NCI-H1048 (cell line): ENCODE measurements at regions not wholly inside any gene's neighbourhood (a gene's known extent, or its start where the extent isn't known, plus 50 kb on each side); places are given as distances from the start of the nearest gene placed in this dataset.
"Not testable (repeated sequence)": the region's sequence is repeated elsewhere in the genome, so short reads cannot be mapped to it uniquely, and the experiment has no call there.

ENCODE experiments used
- DNase-seq: peaks from one replicate; lab custom pipeline; 2025; lab: John Stamatoyannopoulos, UW

- no peak for DNase-seq
Observed at GRCh38 chr3:33919312-33920120, 121.1 kb downstream of the PDCD6IP start.

- no peak for DNase-seq
Observed at GRCh38 chr3:33920511-33920910, 122.1 kb downstream of the PDCD6IP start.

DNA sequence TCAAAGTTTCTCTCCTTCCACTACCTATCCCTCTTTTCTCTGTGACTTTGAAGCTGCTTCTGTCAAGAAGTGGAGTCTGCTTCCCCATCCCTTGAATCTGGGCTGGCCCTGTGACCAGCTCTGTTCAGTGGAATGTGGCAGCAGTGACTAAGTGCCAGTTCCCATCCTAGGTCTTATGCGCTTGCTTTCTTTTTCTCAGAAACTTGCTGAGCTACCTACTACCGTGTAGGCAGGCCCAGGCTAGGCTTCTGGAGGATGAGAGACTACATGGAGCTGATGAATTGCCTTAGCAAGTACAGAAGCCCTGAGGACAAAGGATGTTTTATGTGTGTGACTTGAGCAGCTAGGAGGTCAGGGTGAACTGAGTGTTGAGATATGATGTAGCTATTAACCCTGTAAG, 123.2 kb downstream of the PDCD6IP start:
- DNase-seq: no peak

DNA sequence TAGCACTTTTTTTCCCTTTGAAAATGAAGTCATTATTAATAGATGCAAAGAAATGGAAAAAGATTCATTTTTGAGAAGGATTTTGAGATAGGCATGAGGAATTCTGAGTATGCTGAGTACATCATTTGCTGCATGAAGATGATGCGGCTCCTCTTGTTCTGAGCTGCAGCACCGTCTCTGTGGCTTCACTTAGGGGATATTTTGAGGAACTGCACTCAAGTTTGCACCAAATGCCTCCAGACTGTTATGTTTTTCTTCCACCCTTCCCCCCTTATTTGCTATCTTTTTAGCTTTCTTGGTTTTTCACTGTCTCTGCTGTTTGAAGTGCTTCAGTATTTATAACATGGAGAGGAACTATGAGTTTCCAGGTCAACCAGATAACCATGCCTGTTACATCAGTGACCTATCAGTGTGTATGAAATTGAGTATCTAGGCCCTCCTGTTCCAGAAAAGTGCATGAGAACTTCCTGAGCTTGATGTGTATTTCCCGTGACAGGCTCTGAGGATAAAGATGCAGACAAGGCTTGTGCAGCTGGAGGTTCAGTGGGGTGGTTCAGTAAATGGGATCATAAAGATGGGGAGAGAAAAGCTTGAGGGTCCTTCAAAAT, 128.7 kb downstream of the PDCD6IP start:
- no peak for DNase-seq

DNA sequence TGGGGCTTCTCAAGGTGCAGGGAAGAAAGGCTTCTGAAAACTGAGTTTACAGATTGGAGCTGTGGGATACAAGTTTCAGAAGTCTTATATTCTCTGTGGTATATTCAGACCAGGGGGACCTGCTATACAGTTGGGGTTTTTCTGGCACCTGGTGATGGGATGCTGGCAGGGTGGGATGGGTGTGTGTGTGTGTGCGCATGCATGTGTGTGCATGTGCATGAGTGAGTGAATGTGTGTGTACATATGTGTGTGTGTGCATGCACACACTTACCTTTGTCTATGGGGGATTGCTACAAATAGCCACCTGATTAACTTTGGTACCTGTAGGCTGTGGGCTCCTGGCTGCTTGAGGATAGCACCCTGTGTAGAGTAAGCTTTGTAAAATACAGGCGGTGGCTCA, 131.4 kb downstream of the PDCD6IP start:
- DNase-seq: no peak

DNA sequence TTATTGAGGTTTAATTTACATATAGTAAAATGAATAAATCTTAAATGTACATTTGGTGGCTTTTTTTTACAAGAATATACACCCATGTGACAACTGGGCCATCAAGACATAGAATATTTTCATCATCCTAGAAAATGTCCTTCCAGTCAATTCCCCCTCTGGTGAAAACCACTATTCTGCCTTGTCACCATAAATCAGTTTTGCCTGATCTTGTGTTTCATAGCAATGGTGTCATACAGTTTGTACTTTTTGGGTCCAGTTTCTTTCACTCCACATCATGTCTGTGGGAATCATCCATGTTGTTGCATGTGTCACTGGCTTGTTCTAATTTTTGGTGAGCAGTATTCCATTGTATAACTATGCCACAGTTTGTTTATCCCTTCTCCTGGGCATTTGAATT, 133.1 kb downstream of the PDCD6IP start:
- no peak for DNase-seq

DNA sequence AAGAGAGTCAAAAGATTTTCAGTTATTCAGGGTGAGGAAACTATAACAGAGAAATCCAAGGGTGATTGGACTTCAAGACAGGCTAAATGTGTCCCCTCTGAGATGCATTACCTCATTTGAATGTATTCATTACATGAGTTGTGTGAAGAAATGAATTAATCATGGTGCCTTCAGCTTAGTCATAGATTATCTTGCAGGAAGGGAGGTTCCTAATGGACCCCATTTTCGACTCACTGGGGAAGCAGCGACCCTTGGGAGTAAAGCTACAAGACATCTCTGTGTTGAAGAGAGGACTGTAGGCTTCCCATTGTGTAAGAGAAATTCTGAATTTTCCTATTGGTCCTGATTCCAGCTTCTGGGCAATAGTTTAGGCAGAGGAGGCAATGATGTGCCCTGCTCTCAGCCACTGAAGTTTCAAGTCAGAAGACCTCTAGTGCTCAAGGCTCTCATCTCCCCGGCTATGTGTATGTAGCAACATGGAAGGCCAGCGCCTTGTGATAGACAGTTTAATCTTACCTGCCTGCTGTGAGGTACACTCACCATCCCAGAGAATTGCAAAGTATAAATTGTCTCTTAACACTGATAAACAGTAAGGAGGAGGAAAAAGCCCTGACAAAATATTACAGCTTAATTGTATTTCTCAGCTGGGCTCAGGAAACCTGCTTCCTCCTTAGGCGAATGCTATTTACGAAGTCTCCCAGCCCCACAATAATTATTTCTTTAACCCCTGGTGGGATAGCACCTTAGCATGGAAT, 133.8 kb downstream of the PDCD6IP start:
- no peak for DNase-seq

DNA sequence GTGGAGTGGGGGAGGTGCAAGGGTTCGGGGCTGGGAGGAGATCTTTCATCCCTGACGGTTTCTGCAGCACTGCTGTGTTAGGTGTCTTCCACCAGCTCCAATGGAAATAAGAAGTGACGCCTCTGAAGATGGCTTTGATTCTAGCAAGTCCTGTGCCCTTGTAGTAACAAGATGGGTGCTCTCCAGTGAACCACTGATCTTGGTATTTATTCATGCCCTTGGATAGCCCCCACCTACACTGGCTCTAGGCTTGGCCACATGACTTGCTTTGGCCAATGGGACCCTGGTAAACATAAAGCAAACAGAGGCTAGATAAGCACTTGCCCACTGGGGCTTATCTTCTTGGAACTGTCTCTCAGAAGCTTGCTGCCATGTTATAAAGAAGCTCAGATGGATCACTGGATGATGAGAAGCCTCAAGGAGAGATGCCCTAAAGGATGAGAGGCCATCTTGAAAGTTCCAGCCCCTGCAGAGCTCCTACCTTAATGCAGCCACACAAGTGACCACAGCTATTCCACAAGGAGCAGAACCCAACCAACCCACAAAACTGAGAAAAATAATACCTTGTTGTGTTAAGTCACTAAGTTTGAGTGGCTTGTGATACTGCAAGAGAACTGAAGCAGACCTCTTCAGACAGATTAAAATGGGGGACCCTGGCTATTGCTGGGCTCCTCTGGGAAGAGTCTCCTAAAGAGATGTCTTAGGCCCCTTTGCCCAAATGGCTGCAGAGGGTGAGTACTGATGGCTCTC, 137.9 kb downstream of the PDCD6IP start:
- DNase-seq: no peak

DNA sequence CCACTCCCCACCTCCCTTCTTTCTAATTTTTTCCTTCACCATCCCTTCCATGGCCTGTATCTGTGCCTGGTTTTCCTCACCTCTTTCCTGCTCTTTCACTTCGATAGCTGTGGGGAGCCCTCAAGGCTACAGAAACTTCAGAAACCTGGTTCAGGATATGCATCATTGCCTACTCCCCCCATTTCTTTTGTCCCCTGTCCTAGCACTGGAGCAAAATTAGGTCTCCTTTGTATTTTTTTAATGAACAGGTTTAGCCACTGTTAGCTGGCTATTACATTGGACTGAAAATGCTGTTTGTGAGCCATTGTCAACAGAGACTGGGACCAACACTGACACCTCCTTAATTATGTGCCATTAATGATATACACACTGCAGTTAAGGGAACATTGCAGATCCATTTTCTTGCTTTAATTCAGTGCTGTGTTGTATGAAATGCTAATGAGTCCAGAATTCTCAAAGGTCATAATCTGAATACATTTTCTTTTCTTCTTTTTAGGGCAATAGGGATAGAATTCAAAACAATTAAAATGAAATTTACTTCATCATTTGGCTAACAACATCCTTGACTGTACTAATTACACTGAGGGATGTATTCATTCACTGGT, 138.6 kb downstream of the PDCD6IP start:
- DNase-seq: no peak

GRCh38 chr3:33937628-33938027, 139.2 kb downstream of the PDCD6IP start:
- DNase-seq: no peak

DNA sequence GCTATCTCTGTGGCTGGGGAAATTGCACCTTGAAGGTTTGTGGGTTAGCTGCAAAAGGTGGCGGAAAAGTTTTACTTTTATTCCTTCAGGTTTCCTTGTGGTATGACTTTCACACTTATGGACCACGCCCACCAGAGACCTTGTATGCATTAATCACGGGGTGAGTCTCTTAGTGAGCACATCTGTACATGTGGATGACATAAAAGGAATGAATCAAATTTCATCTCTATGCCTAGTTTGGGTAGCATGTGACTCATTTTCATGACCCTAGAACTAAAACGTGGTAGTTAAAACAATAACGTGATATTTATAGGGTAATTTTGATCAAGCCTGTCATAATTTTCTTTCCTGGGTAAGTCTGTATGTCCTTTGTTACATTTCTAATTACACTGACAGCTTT, 141.7 kb downstream of the PDCD6IP start:
- no peak for DNase-seq

GRCh38 chr3:33940736-33941135, 142.3 kb downstream of the PDCD6IP start:
- no peak for DNase-seq

- no peak for DNase-seq
Observed at GRCh38 chr3:33941804-33942203, 143.4 kb downstream of the PDCD6IP start.

GRCh38 chr3:33942483-33943150, 144.2 kb downstream of the PDCD6IP start:
- DNase-seq: no peak

DNA sequence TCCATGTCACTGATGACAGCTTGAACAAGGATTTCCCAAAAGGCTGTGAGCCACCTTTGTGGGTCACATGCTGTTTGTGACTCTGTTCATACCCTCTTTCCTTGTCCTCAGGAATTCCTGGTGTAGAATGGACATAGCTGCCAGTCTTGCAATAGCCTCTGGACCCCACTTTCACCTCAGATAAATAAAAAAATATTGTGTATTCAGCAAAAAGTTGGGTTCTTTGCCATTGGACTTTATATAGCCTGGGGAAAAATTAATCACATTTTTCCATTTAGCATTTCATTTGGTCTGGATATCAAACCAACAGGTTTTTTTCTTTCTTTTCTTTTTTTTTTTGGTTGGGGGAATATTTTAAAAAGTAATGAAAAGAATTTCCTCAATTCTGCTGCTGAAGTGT, 144.8 kb downstream of the PDCD6IP start:
- DNase-seq: no peak

GRCh38 chr3:33946612-33947011, 148.2 kb downstream of the PDCD6IP start:
- not testable (repeated sequence) for DNase-seq

DNA sequence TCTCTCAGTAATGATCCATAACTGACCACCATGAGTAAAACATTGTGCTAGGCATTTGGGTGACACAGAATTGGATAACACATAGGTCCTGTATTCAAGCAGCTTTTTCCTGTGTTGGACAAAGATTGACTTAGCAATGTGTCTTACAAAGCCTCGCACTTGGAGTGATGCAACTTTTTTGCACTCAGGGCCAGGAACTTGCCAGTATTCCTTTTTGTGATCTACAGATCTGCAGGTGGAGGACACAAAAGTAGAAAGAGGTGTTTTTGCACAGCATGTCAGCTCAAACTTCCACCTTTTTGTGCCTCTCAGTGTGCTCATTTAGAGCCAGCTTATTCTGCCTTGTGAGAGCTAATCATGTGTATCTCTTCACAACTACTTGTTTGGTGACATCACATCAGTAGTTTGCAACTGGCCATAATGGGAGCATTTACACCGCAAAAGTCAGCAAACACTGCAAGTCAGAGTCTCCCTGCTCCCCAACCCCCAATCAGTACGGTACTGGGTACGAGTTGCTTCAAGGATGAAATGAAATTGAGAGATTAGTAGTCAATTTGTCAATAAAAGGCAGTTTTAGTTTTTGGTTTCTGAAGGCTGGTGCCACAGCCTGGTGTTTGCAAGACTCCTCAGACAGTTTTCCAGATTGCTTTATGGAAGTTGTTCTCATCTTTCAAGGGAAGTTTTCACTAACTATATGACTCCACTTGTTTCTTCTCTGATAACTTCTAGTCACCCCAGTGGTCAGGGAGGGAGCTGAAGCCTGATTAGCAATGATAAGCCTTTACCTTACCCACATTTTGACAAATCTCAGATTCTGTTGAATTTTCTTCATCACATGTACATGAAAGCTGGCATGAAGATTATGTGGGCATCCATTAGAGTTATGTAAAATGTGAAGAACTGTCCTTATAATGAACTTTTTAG, 149.1 kb downstream of the PDCD6IP start:
- DNase-seq: no peak

GRCh38 chr3:33949074-33949473, 150.6 kb downstream of the PDCD6IP start:
- DNase-seq: no peak

DNA sequence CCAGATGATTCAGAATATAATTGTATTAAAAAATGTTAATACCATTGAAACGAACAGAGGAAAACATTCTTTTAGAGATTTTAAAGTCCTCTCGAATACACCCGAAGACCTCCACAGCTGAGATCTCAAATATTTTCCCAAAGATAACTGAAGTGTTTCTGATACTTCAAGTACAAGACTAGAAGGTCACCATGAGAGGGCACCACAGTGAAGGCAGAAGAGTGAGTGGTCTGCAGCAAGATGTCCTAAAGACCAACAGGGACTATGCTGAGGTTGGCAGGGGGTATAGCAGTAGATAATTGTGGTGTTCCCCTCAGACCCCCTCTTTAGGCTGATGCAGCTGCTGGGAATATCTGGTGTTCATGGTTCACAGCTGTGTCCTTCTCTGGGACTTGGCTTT, 156.5 kb downstream of the PDCD6IP start:
- DNase-seq: no peak

DNA sequence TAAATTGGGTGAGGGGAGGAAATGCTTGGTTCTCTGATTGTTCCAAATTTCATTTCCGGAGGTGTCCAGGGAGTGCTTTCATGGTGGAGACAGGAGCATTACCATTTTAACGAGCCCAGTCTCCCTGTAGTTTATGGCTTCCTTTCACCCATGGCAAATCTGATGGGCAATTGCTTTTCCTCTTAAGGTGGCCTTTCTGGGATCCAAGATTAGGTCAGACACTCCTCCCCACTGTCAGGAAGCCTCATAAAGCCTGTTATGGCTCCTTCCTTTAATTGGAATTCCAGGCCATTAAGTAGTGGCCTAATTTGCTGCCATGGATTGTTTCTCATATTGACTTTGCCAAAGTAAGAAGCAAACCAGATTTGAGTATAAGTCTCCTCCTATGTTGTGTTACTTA, 157.8 kb downstream of the PDCD6IP start:
- DNase-seq: no peak
